ENCODE measurements at regions not wholly inside any gene's neighbourhood (a gene's known extent, or its start where the extent isn't known, plus 50 kb on each side); places are given as distances from the start of the nearest gene placed in this dataset.

GRCh38 chr1:245085508-245086095, 69.2 kb upstream of the KIF26B start:
- ChIA-PET POLR2A (ENCODE audit: low non-redundant PET) (no interaction called here), CTCF (interaction anchor here (0.9 to 1.9 kb wide), 2 partner anchors 67 to 70 kb away, joined by 3 to 8 read pairs; no protein-coding TSS in a partner anchor)
- peak overlapping the region; percentile 58; the same call in 1 of the 2 replicates for H3K27ac ChIP-seq
- DNase-seq (ENCODE audit: low spot score) = peak; percentile 68
- no peak for TF ChIP-seq CTCF (conservative IDR thresholded peaks at IDR 0.05; ENCODE audit: low read depth)

- no peak for TF ChIP-seq CTCF (conservative IDR thresholded peaks at IDR 0.05; ENCODE audit: low read depth)
- H3K27ac ChIP-seq = no peak overlapping the region
- CTCF ChIA-PET = interaction anchor here (0.9 to 1.9 kb wide), 2 partner anchors 68 to 71 kb away, joined by 3 to 8 read pairs; no protein-coding TSS in a partner anchor
- DNase-seq (ENCODE audit: low spot score) = no peak
- POLR2A ChIA-PET (ENCODE audit: low non-redundant PET) = no interaction called here
Measured at GRCh38 chr1:245084551-245084950, 70.2 kb upstream of the KIF26B start.

DNA sequence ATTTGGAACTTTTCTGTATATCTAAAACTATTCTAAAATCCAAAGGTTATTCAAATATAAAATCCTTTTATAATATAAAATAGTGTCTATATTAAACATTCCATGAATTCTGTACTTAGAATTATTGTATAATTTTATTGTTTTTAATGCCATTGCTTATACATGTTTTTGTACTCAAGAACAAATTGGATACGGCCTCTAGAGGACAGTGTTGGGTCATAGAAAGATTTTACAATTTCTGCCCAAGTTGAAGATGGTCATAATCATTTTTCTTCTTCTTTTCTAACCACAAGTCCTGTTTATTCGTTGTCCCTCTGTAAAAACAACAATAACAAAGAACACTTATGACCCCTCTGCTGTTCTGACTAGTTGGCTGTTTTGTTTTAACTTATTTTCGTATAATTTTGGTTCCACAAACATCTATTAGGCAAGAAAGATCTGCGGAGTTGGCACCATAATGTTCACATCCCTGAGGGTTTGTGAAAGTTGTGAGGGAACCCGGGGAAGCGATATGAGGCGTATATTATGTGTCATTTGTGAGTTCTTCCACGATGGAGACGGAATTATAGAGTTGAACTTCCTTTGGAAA, 75.7 kb upstream of the KIF26B start:
- peak; percentile 24 for DNase-seq (ENCODE audit: low spot score)
- no peak overlapping the region for H3K27ac ChIP-seq
- ChIA-PET POLR2A (ENCODE audit: low non-redundant PET) (no interaction called here), CTCF (interaction anchor here (0.6 to 1.5 kb wide), 5 partner anchors 74 to 766 kb away, joined by 4 to 7 read pairs (median 6); no protein-coding TSS in a partner anchor)
- peak; percentile 85 for TF ChIP-seq CTCF (conservative IDR thresholded peaks at IDR 0.05; ENCODE audit: low read depth)

- DNase-seq (ENCODE audit: low spot score) = no peak
- TF ChIP-seq CTCF (conservative IDR thresholded peaks at IDR 0.05; ENCODE audit: low read depth) = no peak
- no peak overlapping the region for H3K27ac ChIP-seq
- POLR2A ChIA-PET (ENCODE audit: low non-redundant PET) = no interaction called here
- CTCF ChIA-PET = interaction anchor here (0.7 kb wide), 1 partner anchor 472 kb away, joined by 3 read pairs; no protein-coding TSS in a partner anchor
Measured at GRCh38 chr1:245074898-245075297, 79.9 kb upstream of the KIF26B start.

- POLR2A ChIA-PET (ENCODE audit: low non-redundant PET) = no interaction called here
- no peak for TF ChIP-seq CTCF (conservative IDR thresholded peaks at IDR 0.05; ENCODE audit: low read depth)
- peak; percentile 19 for DNase-seq (ENCODE audit: low spot score)
- no peak overlapping the region for H3K27ac ChIP-seq
- CTCF ChIA-PET = interaction anchor here (0.7 kb wide), 1 partner anchor 471 kb away, joined by 3 read pairs; no protein-coding TSS in a partner anchor
Measured at GRCh38 chr1:245074232-245074747, 80.5 kb upstream of the KIF26B start.

DNA sequence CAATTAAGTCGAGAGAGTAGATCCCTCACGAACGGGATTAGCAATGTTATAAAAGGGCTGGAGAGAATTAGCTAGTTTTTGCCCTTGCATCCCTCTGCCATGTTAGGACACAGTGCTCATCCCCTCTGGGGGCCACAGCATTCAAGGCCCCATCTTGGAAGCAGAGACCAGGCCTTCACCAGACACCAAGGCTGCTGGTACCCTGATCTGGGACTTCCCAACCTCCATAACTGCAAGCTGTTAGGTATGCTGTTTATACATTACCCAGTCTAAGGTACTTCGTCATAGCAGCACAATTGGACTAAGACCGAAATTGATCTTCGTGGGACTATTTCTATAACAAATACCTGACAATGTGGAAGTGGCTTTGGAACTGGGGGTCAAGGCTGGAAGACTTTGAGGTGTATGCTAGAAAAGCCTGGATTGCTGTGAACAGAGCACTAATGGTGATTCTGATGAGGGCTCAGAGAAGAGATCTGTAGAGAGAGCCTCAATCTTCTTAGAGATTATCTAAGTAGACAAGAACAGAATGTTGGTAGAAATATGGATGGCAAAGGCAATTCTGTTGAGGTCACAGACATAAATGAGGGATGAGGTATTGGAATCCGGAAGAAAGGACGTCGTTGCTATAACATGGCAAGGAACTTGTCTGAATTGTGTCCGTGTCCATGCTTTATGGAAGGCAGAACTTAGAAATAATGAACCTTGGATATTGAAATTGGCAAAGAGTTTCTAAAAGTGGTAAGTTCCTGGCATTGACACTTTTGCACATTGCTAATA, 83.8 kb upstream of the KIF26B start:
- TF ChIP-seq CTCF (conservative IDR thresholded peaks at IDR 0.05; ENCODE audit: low read depth) = no peak
- DNase-seq (ENCODE audit: low spot score) = no peak
- no peak overlapping the region for H3K27ac ChIP-seq
- ChIA-PET CTCF (no interaction called here), POLR2A (ENCODE audit: low non-redundant PET) (no interaction called here)

Measured in RWPE1 (cell line).